NCI-H82 (cell line): ENCODE measurements at regions not wholly inside any gene's neighbourhood (a gene's known extent, or its start where the extent isn't known, plus 50 kb on each side); places are given as distances from the start of the nearest gene placed in this dataset.

ENCODE experiments used
- DNase-seq: peaks from one replicate; lab custom pipeline; 2025; lab: John Stamatoyannopoulos, UW

DNA sequence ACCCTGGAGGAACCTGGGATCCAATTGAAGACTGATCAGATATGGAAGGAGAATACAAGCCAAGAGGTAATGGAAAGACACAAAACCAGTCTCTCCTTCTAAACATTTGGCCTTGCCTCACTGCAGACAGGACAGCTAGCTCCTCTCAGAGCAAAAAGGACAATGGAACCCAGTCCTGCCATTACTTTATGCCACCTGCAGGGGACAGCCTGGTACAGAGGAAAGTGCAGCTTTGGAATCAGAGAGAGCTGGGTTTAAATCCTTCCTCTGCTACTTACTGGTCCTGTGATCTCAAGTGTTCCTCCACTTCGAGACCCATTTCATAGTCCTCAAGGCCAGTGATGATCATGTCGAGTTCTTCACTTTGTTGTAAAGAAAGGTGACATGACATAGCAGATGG lies 159.4 kb upstream of the SMAD3 start:
- peak; percentile 40 for DNase-seq

DNA sequence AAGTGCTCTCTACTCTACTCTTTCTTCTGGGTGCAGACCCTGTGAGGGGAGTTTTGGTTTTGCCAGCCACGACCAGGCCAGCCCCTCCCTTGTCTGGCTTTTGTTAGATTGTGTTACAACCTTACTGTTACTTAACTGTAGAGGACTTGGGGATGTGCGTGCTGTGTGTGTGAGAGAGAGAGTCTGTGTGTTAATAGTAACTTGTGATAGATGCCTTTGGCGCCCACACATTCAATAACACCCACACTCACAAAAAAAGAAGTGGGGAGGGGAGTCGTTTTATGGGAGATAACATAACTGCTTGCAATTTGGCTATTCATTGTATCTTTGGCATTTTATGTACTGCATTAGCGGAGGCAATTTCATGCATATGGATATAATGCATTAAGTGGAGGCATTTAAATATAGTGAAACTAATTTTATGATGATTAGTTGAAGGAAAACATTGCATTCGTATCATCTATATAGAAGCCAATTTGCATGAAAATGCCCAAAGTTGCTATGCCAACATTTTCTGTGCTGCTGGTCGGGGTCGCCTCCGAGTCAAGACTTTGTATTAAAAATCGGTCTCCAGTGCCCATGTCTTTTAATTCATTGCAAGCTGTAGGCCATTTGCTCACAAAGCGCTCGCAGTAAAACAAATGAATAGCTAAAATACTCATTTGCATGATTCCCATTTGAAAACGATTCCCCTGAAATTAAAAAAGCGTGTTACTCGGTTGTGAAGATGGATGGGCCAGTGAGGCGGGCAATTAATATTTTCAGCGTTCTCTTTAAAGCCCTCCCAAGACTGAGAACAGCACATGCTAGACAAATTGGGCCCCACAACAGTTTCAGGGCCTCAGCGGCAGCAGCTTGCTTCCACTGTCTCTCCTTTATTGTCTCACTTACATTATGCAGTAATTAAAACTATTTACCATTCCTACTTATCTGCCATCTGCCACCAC lies 158.5 kb upstream of the SMAD3 start:
- DNase-seq, result peak; percentile 77

GRCh38 chr15:66907826-66908743 lies 157.3 kb upstream of the SMAD3 start:
- peak; percentile 83 for DNase-seq

DNA sequence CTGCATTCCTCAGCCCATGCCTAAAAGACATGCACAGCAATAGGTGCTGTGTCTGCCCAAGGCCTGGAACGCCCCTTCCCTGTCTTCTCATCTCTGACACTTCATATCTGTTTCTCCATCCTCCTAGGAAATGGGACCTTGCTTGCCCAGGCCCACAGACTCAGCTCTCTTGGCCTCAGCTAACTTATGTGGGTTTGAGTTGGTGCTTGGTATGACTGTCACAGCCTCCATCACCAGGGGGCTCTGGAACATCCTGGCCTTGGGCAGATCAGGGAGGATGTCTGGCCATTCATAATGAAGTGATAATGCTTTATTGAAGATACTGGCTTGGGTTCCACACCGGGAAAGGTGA lies 156.7 kb upstream of the SMAD3 start:
- no peak for DNase-seq

DNA sequence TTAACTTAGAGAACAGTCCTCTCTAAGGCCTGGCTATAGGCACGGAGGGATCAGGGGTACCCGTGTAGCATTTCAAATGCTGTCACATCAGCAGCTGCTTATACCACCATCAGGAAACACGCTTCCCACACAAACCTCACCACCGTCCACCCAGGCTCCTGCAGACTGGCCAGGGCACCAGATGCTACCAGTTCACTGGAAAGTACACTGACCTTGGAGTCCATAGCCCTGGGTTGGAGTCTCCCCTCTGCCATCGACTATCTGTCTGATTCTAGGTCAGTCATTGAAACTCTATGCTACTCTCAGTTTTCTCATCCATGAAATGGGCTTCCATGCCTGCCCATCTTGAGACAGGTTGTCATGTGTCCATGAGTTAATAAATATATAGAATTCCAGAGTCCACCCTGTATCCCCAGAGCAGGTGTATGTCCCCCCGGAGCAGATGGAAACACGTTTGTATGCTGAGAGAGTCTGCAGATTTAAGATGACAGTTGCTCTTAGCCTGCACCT lies 156.0 kb upstream of the SMAD3 start:
- no peak for DNase-seq

GRCh38 chr15:66911131-66911700 lies 154.2 kb upstream of the SMAD3 start:
- DNase-seq, result peak; percentile 52

DNA sequence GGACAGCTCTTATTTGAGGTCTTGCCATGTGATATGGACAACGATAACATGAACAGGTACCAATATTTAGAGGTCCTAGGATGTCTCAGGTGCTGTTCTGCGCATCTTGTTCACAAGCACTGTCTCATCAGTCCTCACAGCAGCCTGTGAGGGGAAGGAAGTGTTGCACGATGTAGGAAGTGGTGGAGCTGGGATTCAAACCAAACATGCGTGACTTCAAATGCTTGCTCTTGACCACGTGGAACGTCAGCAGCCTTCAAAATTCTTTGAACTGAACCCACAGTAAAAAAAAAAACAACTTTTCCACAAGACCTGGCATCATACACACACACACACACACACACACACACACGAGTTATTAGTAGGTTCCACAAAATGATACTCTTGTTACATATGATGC lies 153.4 kb upstream of the SMAD3 start:
- DNase-seq, result no peak

- DNase-seq, result no peak
Measured at GRCh38 chr15:66912441-66912840, 153.0 kb upstream of the SMAD3 start.

DNA sequence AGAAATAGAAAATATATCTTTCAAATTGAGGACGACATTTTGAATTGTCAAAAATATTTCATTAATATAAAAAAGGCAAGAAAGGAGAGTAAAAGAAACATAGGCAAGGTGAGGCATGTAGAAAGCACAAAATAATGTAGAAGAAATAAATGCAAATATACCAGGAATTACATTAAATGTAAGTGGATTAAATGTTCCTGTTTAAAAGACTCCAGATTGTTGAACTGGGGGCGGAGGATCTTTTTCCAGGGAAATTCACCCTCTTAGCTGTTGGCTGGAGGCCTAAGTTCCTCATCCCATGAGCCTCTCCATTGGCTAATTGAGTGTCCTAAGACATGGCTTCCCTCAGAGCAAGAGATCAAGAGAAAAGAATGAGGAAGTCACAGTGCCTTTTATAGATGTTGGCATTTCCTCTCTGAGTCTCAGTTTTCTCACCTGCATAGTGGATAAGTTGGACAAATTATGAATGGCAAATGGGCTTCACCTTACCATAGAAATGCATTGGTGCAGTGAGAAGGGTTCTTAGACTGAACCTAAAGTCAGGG lies 147.4 kb upstream of the SMAD3 start:
- no peak for DNase-seq

GRCh38 chr15:66919421-66919820 lies 146.0 kb upstream of the SMAD3 start:
- no peak for DNase-seq

GRCh38 chr15:66921319-66921915 lies 144.0 kb upstream of the SMAD3 start:
- no peak for DNase-seq

GRCh38 chr15:66922608-66923007 lies 142.8 kb upstream of the SMAD3 start:
- no peak for DNase-seq

DNA sequence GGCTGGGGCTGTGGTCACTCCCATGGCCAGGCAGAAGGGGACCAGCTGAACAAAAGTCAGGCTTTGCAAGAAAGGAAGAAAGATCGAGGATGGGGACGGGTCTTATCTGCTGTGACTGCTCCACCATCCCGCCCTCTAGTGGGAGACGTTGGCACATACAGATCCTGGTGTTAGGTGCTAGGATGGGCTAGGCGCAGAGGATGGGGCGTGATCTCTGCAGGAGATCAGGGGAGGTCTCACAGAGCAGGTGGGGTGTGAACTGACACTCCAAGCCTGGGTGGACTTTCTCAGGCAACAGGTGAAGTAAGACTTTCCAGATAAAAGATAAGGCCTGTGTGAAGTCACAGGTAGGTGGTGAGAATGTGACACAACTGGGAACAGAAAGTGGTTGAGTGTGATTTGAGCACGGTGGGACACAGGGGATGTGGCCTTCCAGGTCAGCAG lies 141.9 kb upstream of the SMAD3 start:
- peak; percentile 74 for DNase-seq

GRCh38 chr15:66924889-66925288 lies 140.5 kb upstream of the SMAD3 start:
- DNase-seq, result no peak

DNA sequence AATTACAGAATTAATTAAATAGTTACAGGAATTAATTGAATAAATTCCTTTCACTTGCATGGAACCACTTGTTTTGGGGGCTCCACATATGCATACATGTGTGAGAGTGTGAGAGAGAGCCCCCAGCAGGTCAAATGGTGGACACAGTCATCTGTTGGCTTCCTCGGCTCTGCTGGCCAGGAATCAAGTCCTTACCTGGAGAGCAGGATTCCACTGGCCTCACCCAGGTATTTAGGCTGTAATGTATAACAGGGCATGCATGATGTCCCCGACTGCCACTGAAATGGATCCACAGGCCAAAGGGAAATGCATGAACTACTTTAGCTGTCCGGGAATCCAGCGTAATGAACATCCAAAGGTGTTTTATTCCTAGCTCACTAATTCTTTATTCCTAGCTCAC lies 139.7 kb upstream of the SMAD3 start:
- no peak for DNase-seq

- DNase-seq, result no peak
Measured at GRCh38 chr15:66927201-66928077, 138.0 kb upstream of the SMAD3 start.

DNA sequence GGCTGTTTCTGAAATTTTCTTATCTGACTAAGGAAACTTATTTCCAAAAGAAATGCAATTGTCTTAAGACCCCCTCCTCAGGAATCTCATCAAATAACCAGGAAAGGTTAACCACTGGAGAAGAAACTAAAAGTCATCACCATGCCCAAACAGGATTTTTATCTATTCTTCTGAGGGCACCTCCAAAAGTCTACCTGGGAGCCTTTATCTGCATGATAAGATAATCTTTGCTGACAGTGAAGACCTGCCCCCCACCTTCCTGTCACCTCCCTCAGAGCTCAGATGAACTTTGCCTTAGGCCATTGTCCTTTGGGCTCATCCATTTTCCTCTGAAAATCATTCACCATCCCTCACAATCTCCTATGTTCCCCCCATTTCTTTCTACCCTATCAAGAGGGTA lies 137.3 kb upstream of the SMAD3 start:
- DNase-seq, result no peak

DNA sequence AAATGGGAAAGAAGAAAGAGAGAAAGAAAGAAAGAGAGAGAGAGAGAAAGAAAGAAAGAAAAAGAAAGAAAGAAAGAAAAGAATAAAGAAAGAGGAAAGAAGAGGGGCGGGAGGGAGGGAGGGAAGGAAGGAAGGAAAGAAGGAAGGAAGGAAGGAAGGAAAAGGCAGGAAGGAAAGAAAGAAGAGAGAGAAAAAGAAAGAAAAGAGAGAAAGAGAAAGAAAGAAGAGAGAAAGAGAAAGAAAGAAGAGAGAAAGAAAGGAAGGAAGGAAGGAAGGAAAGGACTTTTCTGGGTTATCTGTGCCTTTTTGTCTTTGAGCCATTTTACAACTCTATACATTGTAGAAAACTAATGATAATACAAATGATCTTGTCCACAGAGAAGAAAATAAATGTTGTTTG lies 136.6 kb upstream of the SMAD3 start:
- no peak for DNase-seq

- no peak for DNase-seq
Measured at GRCh38 chr15:66929843-66930402, 135.5 kb upstream of the SMAD3 start.
